ENCODE measurements at regions not wholly inside any gene's neighbourhood (a gene's known extent, or its start where the extent isn't known, plus 50 kb on each side); places are given as distances from the start of the nearest gene placed in this dataset.

- peak; percentile 68 for DNase-seq
Observed at GRCh38 chr1:93744299-93744988, 62.8 kb upstream of the BCAR3 start.

- DNase-seq: no peak
Observed at GRCh38 chr1:93743465-93743864, 61.8 kb upstream of the BCAR3 start.

- DNase-seq: no peak
Observed at GRCh38 chr1:93740601-93741031, 59.0 kb upstream of the BCAR3 start.

- DNase-seq: no peak
Observed at GRCh38 chr1:93740157-93740556, 58.5 kb upstream of the BCAR3 start.

DNA sequence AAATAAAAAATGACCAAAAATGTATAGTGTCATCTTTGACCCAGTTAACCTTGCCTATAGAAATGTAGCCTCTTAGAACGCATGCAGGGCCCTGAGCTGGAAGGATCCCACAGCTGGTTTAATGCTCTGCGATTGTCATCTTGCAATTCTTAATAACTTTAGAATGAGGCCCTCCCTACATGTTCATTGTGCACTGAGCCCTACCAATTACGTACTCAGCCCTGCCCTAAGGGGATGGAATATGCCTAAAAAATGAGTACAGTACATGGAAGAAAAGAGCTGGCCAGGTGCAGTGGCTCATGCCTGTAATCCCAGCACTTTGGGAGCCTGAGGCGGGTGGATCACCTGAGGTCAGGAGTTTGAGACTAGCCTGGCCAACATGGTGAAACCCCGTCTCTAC lies 57.8 kb upstream of the BCAR3 start:
- no peak for DNase-seq

- DNase-seq: no peak
Observed at GRCh38 chr1:93738926-93739325, 57.3 kb upstream of the BCAR3 start.

DNA sequence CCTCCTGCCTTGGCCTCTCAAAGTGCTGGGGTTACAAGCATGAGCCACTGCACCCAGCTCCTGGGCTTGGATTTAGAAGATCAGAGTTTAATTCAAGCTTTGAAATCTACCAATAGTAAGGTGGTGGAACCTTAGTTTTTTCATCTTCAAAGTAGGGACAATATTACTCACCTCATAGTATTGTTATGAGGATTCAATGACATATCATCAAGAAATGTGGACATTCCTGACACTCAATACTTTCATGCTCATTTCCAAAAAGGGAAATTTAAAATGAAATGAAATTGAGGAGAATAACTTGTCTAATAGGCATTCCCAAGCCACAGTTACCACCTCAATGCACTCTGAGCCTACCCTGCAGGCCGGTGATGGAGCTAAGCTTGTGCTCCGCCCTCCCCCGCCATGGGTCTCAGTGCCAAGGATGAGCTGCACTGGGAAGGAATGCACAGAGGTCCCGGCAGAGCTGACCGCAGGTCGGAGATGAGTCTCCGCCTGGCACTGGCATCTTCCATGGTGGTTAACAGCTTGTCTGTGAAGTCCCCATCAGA lies 56.5 kb upstream of the BCAR3 start:
- DNase-seq: no peak

- DNase-seq: no peak
Observed at GRCh38 chr1:93735722-93736121, 54.1 kb upstream of the BCAR3 start.

- peak; percentile 23 for DNase-seq
Observed at GRCh38 chr1:93734999-93735398, 53.4 kb upstream of the BCAR3 start.

DNA sequence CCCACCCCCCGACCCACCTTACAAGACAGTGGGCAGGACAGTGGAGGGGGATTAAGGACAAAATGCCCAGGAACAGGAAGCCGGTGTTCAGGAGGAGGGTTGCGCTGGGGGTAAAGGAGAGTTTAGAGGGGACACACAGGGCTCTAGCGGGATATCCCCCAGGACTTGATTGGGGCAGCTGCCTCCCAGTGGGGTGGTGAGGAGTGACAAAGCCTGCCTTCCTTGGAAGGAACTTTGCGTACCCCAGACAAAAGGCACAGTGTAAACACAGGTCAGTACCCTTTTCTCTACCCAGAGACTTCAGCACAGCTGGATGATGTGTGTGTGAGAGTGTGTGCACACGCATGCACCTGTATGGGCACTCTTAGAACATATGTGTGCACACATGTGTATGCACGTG lies 51.7 kb upstream of the BCAR3 start:
- DNase-seq: no peak

DNA sequence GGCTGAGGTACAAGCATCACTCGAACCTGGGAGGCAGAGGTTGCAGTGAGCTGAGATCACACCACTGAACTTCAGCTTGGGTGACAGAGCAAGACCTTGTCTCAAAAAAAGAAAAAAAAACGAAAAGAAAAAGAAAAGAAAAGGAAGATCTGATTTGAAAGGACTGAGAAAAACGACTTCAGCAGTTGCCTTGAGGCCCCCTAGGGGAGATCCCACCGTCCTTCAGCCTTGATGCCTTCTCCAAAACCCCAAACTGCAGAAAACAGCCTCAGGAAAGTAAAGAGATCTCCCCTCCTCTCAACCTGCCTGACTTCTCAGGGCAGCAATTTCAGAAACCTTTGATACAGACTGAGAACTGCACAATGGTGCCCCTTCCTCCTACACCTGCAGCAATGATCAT lies 50.9 kb upstream of the BCAR3 start:
- DNase-seq: no peak

All from inflammatory macrophage treated with lipopolysaccharide for 4 hours (primary cell).